NB4 (cell line): ENCODE measurements at regions not wholly inside any gene's neighbourhood (a gene's known extent, or its start where the extent isn't known, plus 50 kb on each side); places are given as distances from the start of the nearest gene placed in this dataset.

ENCODE experiments used
- CTCF ChIP-seq: IDR thresholded peaks from one replicate; pipeline ENCODE4 v1.5.1; 2012; ENCODE audit warnings: low read depth, low read length
- POLR2A ChIP-seq: IDR thresholded peaks from 2 replicates; pipeline ENCODE4 v1.6.1; 2011; ENCODE audit warnings: mild to moderate bottlenecking; ENCODE audit not compliant: insufficient read length; ENCODE audit errors: extremely low read depth

GRCh38 chr5:155587458-155587857 lies 573.9 kb downstream of the KIF4B start:
- TF ChIP-seq CTCF (no peak), POLR2A (no peak)
